MM.1S (cell line): ENCODE measurements at regions not wholly inside any gene's neighbourhood (a gene's known extent, or its start where the extent isn't known, plus 50 kb on each side); places are given as distances from the start of the nearest gene placed in this dataset.

Experiments used
- DNase-seq: peaks from one replicate; pipeline ENCODE4 v3.0.0-alpha.2; 2015
- H2AFZ ChIP-seq: fragments of 300-600 bp; sonication (generic); 2 replicates; pipeline ENCODE4 v1.6.0; 2016; ENCODE audit warnings: antibody characterized with exemption, low read length
- H3F3A ChIP-seq: fragments of 300-600 bp; sonication (generic); 2 replicates; pipeline ENCODE4 v1.6.1; 2016; ENCODE audit warnings: mild to moderate bottlenecking, antibody characterized with exemption, low read length, moderate library complexity, mixed read lengths; ENCODE audit not compliant: insufficient read depth
- H3K27ac ChIP-seq: fragments of 300-600 bp; sonication (generic); 2 replicates; pipeline ENCODE4 v1.5.1; 2016; ENCODE audit warnings: mild to moderate bottlenecking, low read length
- H3K27me3 ChIP-seq: fragments of 300-600 bp; sonication (generic); replicated peaks from 2 replicates; pipeline ENCODE4 v1.6.0; 2016; ENCODE audit warnings: low read length; ENCODE audit not compliant: insufficient read depth
- H3K36me3 ChIP-seq: fragments of 300-600 bp; sonication (generic); replicated peaks from 2 replicates; pipeline ENCODE4 v1.6.1; 2016; ENCODE audit warnings: mild to moderate bottlenecking, low read length, mixed read lengths; ENCODE audit not compliant: insufficient read depth
- H3K4me1 ChIP-seq: fragments of 300-600 bp; sonication (generic); 2 replicates; pipeline ENCODE4 v1.6.1; 2016; ENCODE audit warnings: low read length, mixed read lengths
- H3K4me2 ChIP-seq: fragments of 300-600 bp; sonication (generic); 2 replicates; pipeline ENCODE4 v1.6.0; 2016; ENCODE audit warnings: low read depth, low read length
- H3K4me3 ChIP-seq: fragments of 300-600 bp; sonication (generic); 2 replicates; pipeline ENCODE4 v1.5.1; 2016; ENCODE audit warnings: low read length, mixed read lengths
- H3K79me2 ChIP-seq: fragments of 300-600 bp; sonication (generic); 2 replicates; pipeline ENCODE4 v1.6.1; 2016; ENCODE audit warnings: mixed run types, low read length, mixed read lengths
- H3K9ac ChIP-seq: fragments of 300-600 bp; sonication (generic); 2 replicates; pipeline ENCODE4 v1.6.1; 2016; ENCODE audit warnings: low read length, mixed read lengths
- H3K9me2 ChIP-seq: fragments of 300-600 bp; sonication (generic); replicated peaks from 2 replicates; pipeline ENCODE4 v1.6.1; 2016; ENCODE audit warnings: mild to moderate bottlenecking, low read length, mixed read lengths; ENCODE audit not compliant: insufficient read depth
- H3K9me3 ChIP-seq: fragments of 300-600 bp; sonication (generic); replicated peaks from 2 replicates; pipeline ENCODE4 v1.6.1; 2016; ENCODE audit warnings: mild to moderate bottlenecking, low read length, mixed read lengths; ENCODE audit not compliant: insufficient read depth
- H4K20me1 ChIP-seq: fragments of 300-600 bp; sonication (generic); 2 replicates; pipeline ENCODE4 v1.6.1; 2016; ENCODE audit warnings: mild to moderate bottlenecking, low read length, moderate library complexity, mixed read lengths; ENCODE audit not compliant: insufficient read depth
- EZH2 ChIP-seq: fragments of 300-600 bp; sonication (generic); optimal IDR thresholded peaks from 2 replicates; pipeline ENCODE3; 2017; ENCODE audit warnings: low read depth, mild to moderate bottlenecking, antibody characterized with exemption, low read length, mixed read lengths
- EZH2phosphoT487 ChIP-seq: fragments of 300-600 bp; sonication (generic); IDR thresholded peaks from 2 replicates; pipeline ENCODE4 v1.6.1; 2018; ENCODE audit warnings: antibody characterized with exemption, low read length
- TF ChIP-seq, protein P1 (sequence below): fragments of 300-600 bp; sonication (generic); IDR thresholded peaks from 2 replicates; pipeline ENCODE4 v1.5.1; 2016; ENCODE audit warnings: antibody characterized with exemption, low read length, mixed read lengths

DNA sequence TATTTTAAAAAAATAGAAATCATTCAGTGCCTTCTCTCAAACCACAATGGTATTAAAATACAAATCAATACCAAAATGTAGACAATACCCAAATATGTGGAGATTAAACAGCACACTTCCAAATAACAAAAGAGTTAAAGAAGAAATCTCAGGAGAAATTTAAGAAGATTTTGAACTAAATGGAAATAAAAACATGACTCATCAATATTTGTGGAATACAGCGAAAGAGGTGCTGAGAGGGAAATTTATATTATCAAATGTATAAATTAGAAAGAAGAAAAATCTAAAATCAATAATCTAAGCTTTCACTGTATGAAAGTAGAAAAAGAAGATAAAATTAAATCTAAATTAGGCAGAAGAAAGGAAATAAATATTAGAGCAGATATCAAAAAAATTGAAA, 233.1 kb downstream of the RPIA start:
- H3F3A ChIP-seq, result no peaks in the 10 kb centered on the region
- H3K4me1 ChIP-seq, result no peaks in the 10 kb centered on the region
- H3K9me2 ChIP-seq, result no peaks in the 10 kb centered on the region
- H3K9ac ChIP-seq, result no peak overlapping the region
- H3K27me3 ChIP-seq, result no peaks in the 10 kb centered on the region
- TF ChIP-seq, protein P1, sequence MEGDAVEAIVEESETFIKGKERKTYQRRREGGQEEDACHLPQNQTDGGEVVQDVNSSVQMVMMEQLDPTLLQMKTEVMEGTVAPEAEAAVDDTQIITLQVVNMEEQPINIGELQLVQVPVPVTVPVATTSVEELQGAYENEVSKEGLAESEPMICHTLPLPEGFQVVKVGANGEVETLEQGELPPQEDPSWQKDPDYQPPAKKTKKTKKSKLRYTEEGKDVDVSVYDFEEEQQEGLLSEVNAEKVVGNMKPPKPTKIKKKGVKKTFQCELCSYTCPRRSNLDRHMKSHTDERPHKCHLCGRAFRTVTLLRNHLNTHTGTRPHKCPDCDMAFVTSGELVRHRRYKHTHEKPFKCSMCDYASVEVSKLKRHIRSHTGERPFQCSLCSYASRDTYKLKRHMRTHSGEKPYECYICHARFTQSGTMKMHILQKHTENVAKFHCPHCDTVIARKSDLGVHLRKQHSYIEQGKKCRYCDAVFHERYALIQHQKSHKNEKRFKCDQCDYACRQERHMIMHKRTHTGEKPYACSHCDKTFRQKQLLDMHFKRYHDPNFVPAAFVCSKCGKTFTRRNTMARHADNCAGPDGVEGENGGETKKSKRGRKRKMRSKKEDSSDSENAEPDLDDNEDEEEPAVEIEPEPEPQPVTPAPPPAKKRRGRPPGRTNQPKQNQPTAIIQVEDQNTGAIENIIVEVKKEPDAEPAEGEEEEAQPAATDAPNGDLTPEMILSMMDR, result no peak
- TF ChIP-seq EZH2 (no peak), EZH2phosphoT487 (no peak)
- no peak overlapping the region for H3K27ac ChIP-seq
- H3K79me2 ChIP-seq, result no peaks in the 10 kb centered on the region
- H3K36me3 ChIP-seq, result no peaks in the 10 kb centered on the region
- no peaks in the 10 kb centered on the region for H4K20me1 ChIP-seq
- no peaks in the 10 kb centered on the region for H3K9me3 ChIP-seq
- H3K4me2 ChIP-seq, result no peak overlapping the region
- H2AFZ ChIP-seq, result no peak overlapping the region
- DNase-seq, result no peak
- H3K4me3 ChIP-seq, result no peak overlapping the region

DNA sequence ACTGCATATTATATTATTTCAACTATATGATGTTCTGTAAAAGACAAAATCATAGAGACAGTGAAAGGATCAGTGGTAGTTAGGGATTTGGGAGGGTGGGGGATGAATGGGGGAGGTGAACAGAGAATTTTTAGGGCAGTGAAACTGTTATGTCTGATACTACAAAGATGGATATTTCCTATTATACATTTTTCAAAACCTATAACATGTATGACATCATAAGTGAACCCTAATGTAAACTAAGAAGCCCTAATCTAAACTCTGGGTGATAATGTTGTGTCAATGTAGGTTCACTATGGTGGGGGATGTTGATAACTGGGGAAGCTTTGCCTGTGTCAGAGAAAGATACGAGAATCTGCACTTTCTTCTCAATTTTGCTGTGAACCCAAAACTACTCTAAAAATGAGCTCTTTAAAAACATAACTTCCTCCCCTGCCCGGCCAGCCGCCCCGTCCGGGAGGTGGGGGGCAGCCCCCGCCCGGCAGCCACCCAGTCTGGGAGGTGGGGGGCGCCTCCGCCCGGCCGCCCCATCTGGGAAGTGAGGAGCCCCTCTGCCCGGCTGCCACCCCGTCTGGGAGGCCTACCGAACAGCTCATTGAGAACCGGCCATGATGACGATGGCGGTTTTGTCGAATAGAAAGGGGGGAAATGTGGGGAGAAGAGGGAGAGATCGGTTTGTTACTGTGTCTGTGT, 234.4 kb downstream of the RPIA start:
- Histone ChIP-seq H3K27me3 (no peaks in the 10 kb centered on the region), H3K9ac (no peak overlapping the region), H3K4me2 (no peak overlapping the region), H3K9me2 (no peaks in the 10 kb centered on the region), H3F3A (no peaks in the 10 kb centered on the region), H3K4me3 (no peak overlapping the region), H3K36me3 (no peaks in the 10 kb centered on the region), H3K9me3 (no peaks in the 10 kb centered on the region), H3K27ac (no peak overlapping the region), H3K4me1 (no peaks in the 10 kb centered on the region), H2AFZ (no peak overlapping the region), H4K20me1 (no peaks in the 10 kb centered on the region), H3K79me2 (no peaks in the 10 kb centered on the region)
- TF ChIP-seq EZH2phosphoT487 (no peak), EZH2 (no peak)
- TF ChIP-seq, protein P1, result no peak
- DNase-seq, result no peak

- TF ChIP-seq, protein P1, result no peak
- TF ChIP-seq EZH2 (no peak), EZH2phosphoT487 (no peak)
- Histone ChIP-seq H3K36me3 (no peaks in the 10 kb centered on the region), H2AFZ (no peak overlapping the region), H3K4me1 (no peaks in the 10 kb centered on the region), H4K20me1 (no peaks in the 10 kb centered on the region), H3K9me3 (no peaks in the 10 kb centered on the region), H3K4me3 (no peak overlapping the region), H3K27me3 (no peaks in the 10 kb centered on the region), H3F3A (no peaks in the 10 kb centered on the region), H3K9me2 (no peaks in the 10 kb centered on the region), H3K9ac (no peak overlapping the region), H3K27ac (no peak overlapping the region), H3K4me2 (no peak overlapping the region), H3K79me2 (no peaks in the 10 kb centered on the region)
- DNase-seq, result no peak
These were observed 235.7 kb downstream of the RPIA start for GRCh38 chr2:88927128-88927527.
